ENCODE measurements at regions not wholly inside any gene's neighbourhood (a gene's known extent, or its start where the extent isn't known, plus 50 kb on each side); places are given as distances from the start of the nearest gene placed in this dataset.

DNA sequence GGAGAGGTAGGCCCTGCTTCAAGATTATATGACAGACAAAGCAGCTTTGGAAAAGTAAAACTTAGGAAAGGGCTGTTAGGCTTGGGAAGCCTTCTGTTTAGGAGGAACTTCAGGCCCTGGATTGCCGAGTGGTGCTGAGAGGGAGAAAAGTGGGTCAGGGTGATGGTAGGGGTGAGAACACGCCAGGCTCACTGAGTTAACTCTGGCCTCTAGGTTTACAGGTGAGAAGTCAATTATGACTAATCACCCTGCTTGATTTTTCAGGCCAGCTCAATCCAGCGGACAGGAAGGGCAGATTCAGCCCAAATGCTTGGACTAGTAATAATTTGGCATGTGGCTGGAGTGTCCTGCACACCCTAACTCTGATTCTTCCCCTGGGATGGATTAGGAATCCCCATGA lies 365.1 kb upstream of the LMCD1 start:
- TF ChIP-seq, protein P1, sequence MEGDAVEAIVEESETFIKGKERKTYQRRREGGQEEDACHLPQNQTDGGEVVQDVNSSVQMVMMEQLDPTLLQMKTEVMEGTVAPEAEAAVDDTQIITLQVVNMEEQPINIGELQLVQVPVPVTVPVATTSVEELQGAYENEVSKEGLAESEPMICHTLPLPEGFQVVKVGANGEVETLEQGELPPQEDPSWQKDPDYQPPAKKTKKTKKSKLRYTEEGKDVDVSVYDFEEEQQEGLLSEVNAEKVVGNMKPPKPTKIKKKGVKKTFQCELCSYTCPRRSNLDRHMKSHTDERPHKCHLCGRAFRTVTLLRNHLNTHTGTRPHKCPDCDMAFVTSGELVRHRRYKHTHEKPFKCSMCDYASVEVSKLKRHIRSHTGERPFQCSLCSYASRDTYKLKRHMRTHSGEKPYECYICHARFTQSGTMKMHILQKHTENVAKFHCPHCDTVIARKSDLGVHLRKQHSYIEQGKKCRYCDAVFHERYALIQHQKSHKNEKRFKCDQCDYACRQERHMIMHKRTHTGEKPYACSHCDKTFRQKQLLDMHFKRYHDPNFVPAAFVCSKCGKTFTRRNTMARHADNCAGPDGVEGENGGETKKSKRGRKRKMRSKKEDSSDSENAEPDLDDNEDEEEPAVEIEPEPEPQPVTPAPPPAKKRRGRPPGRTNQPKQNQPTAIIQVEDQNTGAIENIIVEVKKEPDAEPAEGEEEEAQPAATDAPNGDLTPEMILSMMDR (IDR thresholded peaks at IDR 0.05; ENCODE audit: insufficient read depth, low read length) = no peak
- TF ChIP-seq POLR2AphosphoS5 (IDR thresholded peaks at IDR 0.05; ENCODE audit: low read depth) = no peak
- TF ChIP-seq, protein P2, sequence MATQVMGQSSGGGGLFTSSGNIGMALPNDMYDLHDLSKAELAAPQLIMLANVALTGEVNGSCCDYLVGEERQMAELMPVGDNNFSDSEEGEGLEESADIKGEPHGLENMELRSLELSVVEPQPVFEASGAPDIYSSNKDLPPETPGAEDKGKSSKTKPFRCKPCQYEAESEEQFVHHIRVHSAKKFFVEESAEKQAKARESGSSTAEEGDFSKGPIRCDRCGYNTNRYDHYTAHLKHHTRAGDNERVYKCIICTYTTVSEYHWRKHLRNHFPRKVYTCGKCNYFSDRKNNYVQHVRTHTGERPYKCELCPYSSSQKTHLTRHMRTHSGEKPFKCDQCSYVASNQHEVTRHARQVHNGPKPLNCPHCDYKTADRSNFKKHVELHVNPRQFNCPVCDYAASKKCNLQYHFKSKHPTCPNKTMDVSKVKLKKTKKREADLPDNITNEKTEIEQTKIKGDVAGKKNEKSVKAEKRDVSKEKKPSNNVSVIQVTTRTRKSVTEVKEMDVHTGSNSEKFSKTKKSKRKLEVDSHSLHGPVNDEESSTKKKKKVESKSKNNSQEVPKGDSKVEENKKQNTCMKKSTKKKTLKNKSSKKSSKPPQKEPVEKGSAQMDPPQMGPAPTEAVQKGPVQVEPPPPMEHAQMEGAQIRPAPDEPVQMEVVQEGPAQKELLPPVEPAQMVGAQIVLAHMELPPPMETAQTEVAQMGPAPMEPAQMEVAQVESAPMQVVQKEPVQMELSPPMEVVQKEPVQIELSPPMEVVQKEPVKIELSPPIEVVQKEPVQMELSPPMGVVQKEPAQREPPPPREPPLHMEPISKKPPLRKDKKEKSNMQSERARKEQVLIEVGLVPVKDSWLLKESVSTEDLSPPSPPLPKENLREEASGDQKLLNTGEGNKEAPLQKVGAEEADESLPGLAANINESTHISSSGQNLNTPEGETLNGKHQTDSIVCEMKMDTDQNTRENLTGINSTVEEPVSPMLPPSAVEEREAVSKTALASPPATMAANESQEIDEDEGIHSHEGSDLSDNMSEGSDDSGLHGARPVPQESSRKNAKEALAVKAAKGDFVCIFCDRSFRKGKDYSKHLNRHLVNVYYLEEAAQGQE (IDR thresholded peaks at IDR 0.05; ENCODE audit: insufficient replicate concordance, low read depth) = no peak
- TF ChIP-seq GABPA (IDR thresholded peaks at IDR 0.05; ENCODE audit: low read depth) = no peak
- no peak for TF ChIP-seq SPI1 (IDR thresholded peaks at IDR 0.05; ENCODE audit: borderline replicate concordance, low read depth)

Measured in HL-60 (cell line).